ENCODE measurements at regions not wholly inside any gene's neighbourhood (a gene's known extent, or its start where the extent isn't known, plus 50 kb on each side); places are given as distances from the start of the nearest gene placed in this dataset.

DNA sequence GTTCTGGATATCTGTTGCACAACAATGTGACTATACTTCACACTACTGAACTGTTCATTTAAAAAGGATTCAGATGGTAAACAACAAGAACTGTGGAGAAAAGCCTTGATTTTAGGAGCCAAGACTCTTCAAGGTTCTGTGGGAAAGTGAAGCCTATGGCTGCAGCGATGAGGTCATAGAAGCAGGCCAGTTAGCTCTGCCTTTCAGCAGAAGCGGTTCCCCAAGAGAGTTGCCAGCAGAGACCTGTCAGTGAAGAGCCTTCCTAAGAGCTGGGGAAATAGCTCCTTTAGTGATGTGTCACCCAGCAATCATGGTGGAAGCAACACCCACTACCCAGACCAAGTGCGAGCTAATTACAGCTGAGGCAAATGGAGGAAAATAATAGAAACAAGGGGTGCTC lies 346.5 kb upstream of the ETAA1 start:
- TF ChIP-seq FOXM1 (IDR thresholded peaks at IDR 0.05; ENCODE audit: borderline replicate concordance) (no peak), NFRKB (IDR thresholded peaks at IDR 0.05) (no peak), SUZ12 (IDR thresholded peaks at IDR 0.05) (no peak), FOXK2 (IDR thresholded peaks at IDR 0.05) (no peak), ZNF384 (IDR thresholded peaks at IDR 0.05) (no peak), L3MBTL2 (conservative IDR thresholded peaks at IDR 0.05) (no peak), BHLHE40 (IDR thresholded peaks at IDR 0.05; ENCODE audit: borderline replicate concordance) (no peak), ARNT (IDR thresholded peaks at IDR 0.05) (no peak), LEF1 (IDR thresholded peaks at IDR 0.05; ENCODE audit: borderline replicate concordance) (no peak)

Data from HEK293T (cell line).